UCSD-AML1 (cell line): ENCODE measurements at regions not wholly inside any gene's neighbourhood (a gene's known extent, or its start where the extent isn't known, plus 50 kb on each side); places are given as distances from the start of the nearest gene placed in this dataset.

Experiments used
- DNase-seq: peaks from one replicate; lab custom pipeline; 2025; ENCODE audit not compliant: unreplicated experiment; lab: John Stamatoyannopoulos, UW

DNA sequence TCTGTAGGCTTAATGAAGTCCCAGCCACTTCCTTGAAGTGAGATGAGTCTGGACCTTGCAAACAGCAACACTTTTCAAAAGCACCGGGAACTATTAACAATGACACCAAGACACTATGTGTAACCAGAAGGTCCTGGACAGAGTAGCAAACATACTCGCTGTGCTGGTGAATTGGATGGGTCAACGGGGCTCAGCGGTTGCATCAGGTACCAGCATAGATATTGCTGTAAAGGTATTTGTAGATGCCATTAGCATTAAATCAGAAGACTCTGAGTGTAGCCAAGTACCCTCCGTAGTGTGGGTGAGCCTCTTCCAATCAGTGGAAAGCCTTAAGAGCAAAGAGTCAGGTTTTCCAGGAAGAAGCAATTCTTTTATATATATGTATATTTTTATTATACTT lies 140.5 kb downstream of the IRX2 start:
- DNase-seq, result no peak

DNA sequence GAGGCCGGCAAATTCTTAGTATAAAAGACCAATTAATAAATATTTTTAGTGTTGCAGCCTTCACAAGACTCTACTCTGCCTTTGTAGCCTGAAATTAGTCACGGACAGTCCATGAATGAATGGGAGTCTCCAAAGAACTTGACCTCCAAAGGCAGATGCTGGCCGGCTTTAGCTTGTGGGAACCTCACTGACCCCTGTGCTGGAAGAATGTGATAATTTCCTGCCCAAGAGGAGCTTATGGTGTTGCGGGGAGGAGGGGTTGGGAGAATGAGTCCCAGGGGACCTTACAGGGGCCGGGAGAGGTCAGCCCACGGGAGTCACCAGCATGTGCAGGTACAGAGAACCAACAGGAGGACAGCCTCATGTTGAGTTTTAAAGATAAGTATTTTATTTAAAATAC lies 143.1 kb downstream of the IRX2 start:
- no peak for DNase-seq

DNA sequence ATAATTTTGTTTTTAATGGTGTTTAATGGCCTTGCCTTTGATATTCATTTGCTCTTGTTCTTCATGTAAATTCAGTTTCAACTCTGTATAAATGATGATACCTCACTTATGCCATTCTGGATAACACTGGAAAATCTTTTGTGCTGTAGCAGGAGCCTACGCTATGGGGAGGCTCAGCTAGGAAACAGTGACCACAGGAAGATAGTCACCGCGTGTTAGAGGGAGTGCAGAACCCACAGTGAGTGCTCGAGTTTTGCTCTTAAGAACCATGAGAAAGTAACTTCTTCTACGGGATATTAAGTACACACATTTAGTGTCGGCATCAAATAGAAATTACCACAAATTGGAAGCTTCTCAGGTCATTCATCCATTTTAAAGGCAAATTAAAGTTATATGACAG lies 143.9 kb downstream of the IRX2 start:
- no peak for DNase-seq

DNA sequence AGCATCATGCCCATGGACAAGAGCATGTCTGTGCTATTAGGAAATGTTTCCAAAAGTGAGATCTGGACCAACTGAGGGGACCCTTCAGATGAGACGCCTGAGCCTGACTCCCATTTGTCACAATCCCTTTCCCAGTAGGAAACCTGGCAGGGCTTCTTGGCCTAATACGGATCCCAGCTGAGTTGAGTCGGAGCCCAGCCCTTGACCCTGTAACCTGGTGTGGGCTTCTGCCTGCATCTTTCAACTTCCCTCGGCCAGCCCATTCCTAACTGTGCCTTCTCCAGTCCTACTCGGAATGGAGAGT lies 148.3 kb downstream of the IRX2 start:
- no peak for DNase-seq

DNA sequence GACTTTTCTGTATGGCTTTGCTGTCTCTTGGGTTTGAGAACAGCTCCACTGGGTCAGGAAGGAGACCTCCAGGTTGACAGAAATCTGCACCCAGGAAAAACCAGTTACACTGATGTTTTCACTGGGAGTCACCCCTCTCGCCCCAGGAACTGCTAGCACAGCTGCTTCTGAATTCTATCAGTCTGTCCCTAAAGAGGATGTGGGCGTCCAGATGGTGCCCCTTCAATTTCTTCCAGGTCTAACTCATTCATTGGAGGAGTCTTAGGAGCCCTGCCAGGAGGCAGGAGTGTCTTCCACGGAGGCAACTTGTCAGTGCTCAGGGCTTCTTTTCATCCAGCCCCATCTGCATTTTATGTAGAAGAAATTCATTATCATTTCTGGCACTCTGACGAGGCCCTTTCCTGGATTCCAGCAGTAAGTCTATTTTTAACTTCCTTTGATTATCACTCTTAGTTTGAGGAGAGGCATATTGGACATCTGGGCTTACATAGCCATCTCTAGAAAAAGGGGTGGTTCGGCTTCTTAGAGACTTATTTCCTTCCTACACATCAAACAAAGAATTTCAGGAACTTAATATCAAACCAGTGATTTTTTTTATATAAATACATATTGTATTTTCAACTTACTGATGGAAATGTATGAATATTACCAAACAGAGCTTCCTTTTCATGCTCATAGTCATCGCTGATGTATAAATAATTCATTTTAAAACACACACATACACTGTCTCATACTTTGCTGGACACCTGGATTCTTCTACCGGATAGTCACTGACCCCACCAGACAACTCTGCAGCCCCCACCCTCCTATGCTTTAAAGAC lies 148.8 kb downstream of the IRX2 start:
- no peak for DNase-seq

DNA sequence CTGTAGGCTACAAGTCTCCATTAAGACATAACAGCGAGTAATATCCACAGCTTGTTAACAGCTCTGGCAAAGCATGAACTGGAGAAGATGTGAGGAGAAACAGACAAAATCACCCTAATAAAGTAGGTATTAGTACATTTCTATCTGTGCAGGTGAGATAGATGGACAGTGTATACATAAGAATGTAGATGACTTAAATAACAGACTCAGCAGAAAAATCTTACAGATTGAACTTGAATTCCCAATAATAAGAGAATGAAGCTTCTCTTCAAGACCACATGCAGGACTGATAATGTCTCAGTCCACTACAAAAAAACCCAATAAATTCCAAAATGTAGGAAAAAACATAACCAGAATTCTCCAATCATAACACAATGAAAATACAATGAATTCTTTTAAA lies 153.0 kb downstream of the IRX2 start:
- no peak for DNase-seq

DNA sequence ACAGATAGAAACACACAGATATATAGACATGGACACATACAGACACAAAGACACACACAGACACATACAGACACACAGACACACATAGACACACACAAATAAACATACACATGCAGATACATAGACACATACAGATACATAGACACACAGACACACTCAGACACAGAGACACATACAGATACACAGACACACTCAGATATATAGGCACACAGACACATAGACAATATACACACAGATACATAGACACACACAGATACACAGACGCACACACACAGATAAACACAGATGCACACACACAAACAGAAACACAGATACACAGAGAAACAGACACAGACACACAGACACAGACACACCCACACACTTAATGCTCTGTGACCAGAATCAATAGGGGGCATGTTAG lies 156.8 kb downstream of the IRX2 start:
- DNase-seq, result no peak

DNA sequence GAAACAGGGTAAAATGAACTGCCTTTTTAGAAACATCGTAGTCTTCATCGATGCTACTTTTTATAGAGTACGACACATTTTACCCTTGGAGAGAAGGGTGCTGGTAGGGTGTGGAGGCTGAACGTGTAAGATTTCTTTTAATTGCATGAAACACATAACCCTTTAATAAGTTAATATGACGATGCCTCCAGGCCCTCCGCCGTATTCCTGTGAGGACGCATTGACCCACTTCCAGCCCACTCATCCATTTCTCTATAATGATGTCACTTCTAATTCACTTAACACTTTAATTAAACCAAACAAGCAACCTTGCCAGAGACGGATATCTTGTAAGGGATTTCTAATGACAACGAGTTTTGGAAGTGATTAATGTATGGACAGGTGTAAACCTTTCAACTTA lies 158.7 kb downstream of the IRX2 start:
- DNase-seq, result no peak

DNA sequence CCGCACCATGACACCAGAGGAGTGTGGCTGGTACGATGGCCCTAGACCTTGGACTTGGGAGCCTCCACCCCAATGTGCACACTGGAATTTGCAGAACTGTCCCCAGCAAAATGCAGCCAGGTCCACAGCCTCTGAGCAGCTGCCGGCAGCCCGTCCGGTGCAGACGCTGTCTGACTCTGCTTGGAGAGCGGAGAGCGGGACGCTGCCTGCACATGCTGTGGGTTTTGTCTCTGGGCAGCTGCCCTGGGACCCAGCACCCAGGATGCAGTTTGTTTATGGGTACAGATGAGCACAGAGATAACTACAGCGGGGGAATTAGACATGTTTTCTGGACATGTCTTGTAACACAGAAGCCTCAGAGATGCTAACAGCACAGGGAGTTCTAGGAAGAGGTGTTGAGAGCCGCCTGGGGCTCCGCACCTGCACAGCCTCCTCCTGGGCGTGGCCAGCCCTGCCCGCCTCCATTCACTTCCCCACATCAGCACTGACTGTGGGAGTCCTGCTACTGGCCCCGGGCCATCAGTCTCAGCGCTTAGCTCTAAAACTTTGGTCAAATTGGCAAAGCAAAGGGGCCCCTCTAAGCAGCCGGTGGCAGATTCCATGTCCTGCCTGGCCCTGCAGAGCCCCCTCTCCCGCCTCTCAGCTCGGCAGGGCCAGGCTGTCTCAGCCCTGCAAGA lies 159.6 kb downstream of the IRX2 start:
- DNase-seq, result no peak

DNA sequence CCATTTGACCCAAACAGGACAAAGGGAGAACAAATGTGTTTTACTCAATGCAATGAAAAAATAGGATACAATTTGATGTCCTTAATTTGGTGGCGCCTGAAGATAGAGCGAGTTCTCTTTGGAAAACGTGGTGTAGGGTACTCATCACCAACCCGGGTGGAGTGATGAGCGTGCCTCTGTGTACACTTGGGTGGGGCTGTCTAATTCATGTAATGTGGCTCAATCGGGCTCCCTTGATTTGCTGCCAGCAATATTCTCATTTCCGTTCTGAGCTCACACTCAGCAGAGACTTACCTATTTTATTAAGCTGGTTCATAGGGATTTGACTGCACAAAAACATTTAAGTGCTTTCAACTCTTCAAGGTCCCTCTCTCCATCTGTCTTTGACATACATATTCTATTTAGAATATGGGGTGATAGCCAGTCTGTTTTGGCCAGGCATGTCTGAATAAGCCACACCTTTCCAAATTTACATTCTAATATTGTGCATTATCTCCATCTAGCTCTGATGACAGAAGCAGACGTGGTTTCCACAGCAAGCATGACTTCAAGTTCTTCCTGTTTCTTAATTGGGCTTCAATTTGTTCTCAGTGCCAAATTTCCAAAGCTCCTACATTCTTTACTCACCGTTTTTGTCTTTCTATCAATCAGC lies 162.5 kb downstream of the IRX2 start:
- no peak for DNase-seq

DNA sequence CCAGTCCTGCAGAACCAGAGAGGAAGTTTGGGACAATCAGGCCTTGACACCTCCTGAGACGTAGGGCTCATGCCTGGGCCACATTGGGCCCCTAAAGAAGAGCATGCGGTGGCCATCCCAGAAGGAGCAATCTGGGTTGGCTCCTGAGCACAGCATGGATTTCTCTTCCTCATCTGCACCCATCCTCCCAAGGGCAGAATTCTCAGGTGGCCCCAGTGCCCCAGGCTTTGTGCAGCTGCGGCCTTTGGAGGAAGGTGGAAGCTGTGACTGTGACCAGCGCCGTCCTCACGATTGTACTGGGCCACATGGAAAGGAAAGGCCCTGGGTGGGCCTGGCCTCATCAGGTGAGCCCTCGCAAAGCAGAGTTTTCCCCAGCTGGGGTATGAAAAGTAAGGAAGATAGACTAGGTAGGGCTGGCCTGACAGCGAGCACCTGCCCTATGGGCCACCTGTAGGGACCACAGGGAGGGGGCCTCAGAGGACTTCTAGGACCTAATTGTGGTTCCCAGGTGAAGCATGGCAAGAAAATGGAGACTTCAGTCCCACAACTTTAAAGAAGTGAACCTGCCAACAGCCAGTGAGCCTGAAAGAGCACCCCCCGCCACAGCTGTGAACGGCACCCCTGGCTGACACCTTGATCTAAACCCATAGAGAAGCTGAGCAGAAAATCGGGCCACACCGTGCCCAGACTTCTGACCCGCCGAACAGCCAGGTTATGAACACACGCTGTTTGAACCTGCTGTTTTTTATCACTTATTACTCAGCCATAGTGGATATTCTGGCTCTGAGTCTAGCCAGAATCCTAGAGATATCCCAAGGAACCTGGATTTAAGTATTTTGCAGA lies 164.1 kb downstream of the IRX2 start:
- DNase-seq, result no peak

DNA sequence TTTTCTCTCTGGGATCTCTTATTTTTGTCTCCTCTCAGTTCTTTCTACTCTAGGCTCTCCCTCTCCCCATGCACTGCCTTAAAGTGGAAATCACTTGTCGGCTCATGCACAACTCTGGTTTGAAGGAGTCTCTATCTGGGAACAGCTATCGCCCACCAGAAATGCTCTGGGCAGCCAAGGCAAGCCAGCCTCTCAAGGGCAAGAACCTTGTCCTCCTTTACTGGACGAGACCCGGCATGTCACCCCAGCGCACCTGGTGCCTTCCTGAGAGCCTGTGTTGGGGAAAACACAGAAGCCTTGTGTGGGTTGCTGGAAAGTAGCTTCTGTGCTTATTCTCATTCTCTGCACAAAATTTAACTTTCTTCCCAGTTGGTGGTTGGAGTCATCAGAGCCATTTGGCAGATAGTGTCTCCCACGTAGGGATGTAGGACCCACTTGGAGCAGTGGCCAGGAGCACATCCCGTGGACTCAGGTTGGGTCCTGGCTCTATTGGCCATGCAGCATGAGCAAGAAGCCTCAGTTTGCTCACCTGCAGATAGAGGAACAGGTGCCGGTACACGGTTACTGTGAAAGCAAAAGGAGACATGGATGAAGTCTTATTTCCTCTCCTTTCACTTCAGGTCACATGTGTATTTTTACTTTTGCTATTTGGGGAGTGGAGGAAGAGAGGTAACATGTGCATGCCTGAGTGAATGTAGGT lies 165.3 kb downstream of the IRX2 start:
- DNase-seq, result no peak

DNA sequence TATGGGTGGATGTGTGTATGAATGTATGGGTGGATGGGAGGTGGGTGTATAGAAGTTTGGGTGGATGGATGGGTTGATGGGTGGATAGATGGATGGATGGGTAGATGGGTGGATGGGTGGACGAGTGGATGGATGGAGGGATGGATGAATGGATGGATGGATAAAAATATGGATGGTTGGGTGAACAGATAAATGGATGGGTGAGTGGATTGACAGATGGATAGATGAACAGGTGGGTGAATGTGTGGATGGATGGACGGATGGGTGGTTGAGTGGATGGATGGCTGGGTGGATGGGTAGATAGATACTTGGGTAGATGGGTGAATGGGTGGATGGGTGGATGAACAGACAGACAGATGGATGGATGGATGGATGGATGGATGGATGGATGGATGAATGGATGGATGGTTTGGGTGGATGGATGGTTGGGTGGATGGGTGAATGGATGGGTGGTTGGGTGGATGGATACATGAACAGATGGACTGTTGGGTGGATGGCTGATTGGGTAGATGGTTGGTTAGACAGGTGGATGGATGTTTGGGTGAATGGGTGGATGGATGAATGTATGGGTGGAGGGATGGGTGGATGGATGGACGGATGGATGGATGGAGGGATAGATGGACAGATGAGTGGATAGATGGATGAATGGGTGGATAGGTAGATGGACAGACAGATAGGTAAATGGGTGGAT lies 166.8 kb downstream of the IRX2 start:
- no peak for DNase-seq

DNA sequence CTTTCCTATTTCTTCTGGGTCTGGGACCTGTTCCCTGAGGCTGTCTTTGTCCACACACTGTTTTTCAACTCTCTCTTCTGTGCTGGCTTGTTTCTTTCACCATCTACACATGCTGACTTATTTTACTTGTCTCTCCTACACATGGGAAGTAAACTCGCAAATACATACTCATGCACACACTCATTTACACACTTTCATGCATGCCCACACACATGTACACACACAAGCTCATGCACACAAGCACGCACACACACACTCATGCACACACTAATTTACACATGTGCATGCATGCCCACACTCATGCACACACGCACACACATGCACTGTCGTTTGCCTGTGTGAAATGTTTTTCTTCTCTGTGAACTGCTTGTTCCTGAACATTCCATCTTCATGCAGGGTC lies 169.0 kb downstream of the IRX2 start:
- no peak for DNase-seq

DNA sequence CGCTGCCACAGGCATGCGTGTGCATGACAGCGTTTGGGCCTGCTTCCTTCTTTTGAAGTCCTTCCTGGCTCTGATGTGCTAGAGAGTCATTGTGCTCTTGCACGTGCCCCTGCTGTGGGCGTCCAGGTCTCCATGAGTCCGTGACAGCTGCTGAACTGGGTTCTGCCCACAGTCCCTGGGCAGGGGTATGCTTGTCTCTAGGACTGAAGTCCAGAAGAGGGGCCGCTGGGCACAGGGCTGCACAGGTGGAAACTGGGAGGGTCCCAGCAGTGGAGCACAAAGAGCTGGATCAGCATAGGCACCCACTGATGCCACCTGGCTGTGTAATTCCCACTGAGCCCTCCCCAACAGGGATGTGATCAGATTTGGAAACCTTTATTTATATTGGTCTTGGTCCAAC lies 169.4 kb downstream of the IRX2 start:
- DNase-seq, result no peak

DNA sequence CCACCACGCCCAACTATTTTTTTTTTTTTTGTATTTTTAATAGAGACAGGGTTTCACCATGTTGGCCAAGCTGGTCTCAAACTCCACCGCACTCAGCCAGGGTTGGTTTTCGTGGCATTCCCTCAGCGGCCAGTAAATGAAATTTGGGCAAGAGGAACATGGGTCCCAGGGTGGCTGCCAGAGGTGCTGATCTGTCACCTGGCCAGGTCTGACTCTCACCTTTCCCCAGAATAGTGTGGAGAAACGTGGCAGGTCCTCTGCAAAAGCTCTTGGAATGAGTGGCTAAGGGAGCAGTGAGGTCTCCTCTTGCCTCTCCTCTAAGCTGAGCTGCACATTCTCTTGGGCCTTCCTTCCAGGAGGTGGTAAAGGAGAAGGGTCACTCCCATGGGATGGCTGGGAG lies 170.1 kb downstream of the IRX2 start:
- no peak for DNase-seq

DNA sequence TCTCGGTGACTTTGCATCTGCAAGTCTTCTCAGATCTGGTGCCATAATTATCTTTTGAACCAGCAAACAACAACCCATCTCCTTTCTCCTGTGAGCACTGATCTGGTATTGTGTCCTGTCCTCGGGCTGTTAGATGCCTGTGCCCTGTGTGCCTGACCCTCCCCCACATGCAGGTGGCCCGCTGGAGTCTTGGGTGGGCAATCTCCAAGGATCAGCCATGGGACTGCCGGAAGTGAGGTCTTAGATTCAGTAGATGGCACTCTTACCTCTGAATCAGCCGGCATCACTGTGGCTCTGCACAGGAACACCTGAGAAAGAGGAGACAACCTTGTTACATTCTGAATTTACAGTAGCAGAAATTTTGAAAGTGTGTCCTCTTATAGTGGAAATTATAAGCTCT lies 172.4 kb downstream of the IRX2 start:
- DNase-seq, result no peak

DNA sequence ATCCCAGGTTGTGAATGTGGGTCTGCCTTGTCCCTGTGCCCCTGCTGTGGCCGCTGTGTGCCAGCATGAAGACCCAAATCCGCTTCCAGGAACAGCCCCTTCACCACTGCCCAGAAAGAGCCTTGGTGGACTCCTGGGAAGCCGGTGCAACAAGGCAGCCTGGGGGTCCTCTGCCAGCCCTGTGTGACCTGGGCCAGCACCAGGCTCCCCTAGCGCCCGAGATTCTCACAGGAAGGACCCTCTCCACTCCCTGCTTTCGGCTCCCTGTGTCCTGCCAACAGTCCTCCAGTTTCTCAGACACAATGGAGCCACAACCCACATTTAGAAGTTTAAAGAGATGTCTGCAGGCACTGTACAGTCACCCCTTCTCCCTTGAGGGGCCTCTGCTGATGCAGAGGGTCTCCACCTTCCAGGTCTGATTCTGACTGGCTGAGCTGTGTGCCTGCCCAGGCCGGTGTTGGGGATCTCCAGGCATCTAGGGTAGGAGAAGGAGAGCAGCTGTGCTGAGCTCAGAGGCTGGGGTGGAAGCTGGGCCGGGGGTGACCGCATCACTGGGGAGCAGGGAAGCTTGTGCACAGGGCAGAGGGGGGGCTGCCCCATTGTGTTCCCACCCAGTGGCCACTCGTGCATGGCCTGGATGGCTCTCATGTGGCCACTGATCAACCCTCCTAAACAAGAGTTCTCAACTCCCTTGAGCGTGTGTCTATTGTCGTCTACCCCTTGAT lies 174.0 kb downstream of the IRX2 start:
- no peak for DNase-seq

DNA sequence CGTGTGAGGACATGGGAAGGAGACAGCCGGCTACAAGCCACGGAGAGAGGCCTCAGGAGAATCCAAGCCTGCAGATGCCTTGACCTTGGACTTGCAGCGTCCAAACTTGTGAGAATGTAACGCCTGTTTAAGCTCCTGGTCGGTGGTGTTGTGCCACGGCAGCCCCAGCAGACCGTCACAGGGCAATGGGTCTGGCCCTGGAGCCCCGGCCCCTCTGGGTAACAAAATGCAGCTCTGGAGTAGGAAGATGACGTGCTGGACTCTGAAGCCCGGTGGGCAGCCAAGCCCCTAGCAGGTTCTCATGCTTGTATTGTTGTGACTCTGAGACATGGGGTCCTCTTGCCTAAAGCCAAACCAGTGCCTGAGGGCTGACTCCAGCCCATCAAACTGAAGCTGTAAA lies 174.7 kb downstream of the IRX2 start:
- DNase-seq, result no peak

DNA sequence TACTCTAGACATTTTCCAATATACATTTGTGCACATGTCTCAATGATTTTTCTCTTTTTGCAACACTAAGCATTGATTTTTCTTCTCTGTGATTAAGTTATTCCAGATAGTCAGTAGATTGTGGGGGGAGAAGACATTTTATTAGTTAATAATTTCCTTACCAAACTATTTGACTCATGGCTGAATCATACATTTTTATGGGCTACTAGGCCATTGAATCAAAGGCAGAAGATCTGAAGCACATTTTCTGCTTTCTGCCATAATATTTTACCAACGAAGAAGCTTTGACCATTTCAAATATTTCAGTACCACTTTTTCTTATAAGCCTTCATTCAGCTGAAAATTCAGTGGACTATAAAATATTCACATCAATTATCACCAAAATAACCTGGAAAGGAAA lies 175.6 kb downstream of the IRX2 start:
- no peak for DNase-seq
